ENCODE measurements at regions not wholly inside any gene's neighbourhood (a gene's known extent, or its start where the extent isn't known, plus 50 kb on each side); places are given as distances from the start of the nearest gene placed in this dataset.

- TF ChIP-seq CTCF (IDR thresholded peaks at IDR 0.05): no peak
- TF ChIP-seq POLR2A (IDR thresholded peaks at IDR 0.05): no peak
- TF ChIP-seq POLR2AphosphoS5 (IDR thresholded peaks at IDR 0.05; ENCODE audit: insufficient read depth in 1 of 2, low read depth in 1 of 2): no peak
Measured at GRCh38 chr2:234615643-234616356, 118.9 kb upstream of the ARL4C start.

Data from vagina (tissue), 2 donors.